ENCODE measurements at regions not wholly inside any gene's neighbourhood (a gene's known extent, or its start where the extent isn't known, plus 50 kb on each side); places are given as distances from the start of the nearest gene placed in this dataset.

GRCh38 chr2:67544286-67544685 is 147.2 kb downstream of the ETAA1 start:
- no peak for TF ChIP-seq ZNF121 (CRISPR knock-in tag; IDR thresholded peaks at IDR 0.05)
- no peak for TF ChIP-seq CTCF (IDR thresholded peaks at IDR 0.05)
- TF ChIP-seq MAX (CRISPR knock-in tag; IDR thresholded peaks at IDR 0.05): no peak
- TF ChIP-seq JUN (CRISPR knock-in tag; IDR thresholded peaks at IDR 0.05): no peak
- TF ChIP-seq, protein P1, sequence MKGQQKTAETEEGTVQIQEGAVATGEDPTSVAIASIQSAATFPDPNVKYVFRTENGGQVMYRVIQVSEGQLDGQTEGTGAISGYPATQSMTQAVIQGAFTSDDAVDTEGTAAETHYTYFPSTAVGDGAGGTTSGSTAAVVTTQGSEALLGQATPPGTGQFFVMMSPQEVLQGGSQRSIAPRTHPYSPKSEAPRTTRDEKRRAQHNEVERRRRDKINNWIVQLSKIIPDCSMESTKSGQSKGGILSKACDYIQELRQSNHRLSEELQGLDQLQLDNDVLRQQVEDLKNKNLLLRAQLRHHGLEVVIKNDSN (CRISPR knock-in tag; IDR thresholded peaks at IDR 0.05): no peak
- no peak for TF ChIP-seq ATF2 (CRISPR knock-in tag; IDR thresholded peaks at IDR 0.05; ENCODE audit: borderline replicate concordance, low read depth)
- no peak for TF ChIP-seq ZNF512 (CRISPR knock-in tag; IDR thresholded peaks at IDR 0.05; ENCODE audit: borderline replicate concordance)
- TF ChIP-seq E2F5 (CRISPR knock-in tag; IDR thresholded peaks at IDR 0.05): no peak
- TF ChIP-seq MXD4 (CRISPR knock-in tag; IDR thresholded peaks at IDR 0.05; ENCODE audit: borderline replicate concordance): no peak
- no peak for TF ChIP-seq NFE2L1 (CRISPR knock-in tag; IDR thresholded peaks at IDR 0.05)
- no peak for TF ChIP-seq ELF4 (CRISPR knock-in tag; IDR thresholded peaks at IDR 0.05; ENCODE audit: low read depth)
- no peak for TF ChIP-seq FOXK1 (CRISPR knock-in tag; IDR thresholded peaks at IDR 0.05)
- no peak for TF ChIP-seq SP1 (CRISPR knock-in tag; conservative IDR thresholded peaks at IDR 0.05)
- TF ChIP-seq NR2C2 (CRISPR knock-in tag; IDR thresholded peaks at IDR 0.05): no peak
